ENCODE measurements at regions not wholly inside any gene's neighbourhood (a gene's known extent, or its start where the extent isn't known, plus 50 kb on each side); places are given as distances from the start of the nearest gene placed in this dataset.
"Not testable (repeated sequence)": the region's sequence is repeated elsewhere in the genome, so short reads cannot be mapped to it uniquely, and the experiment has no call there.

GRCh38 chr6:169918239-169918953 lies 167.0 kb downstream of the ERMARD start:
- no peak overlapping the region for H3K27ac ChIP-seq
- TF ChIP-seq CTCF (conservative IDR thresholded peaks at IDR 0.05): no peak

GRCh38 chr6:169917153-169917552 lies 165.7 kb downstream of the ERMARD start:
- TF ChIP-seq ZFX (IDR thresholded peaks at IDR 0.05) (no peak), CTCF (conservative IDR thresholded peaks at IDR 0.05) (no peak)
- no peak overlapping the region for H3K27ac ChIP-seq

GRCh38 chr6:169915769-169916550 lies 164.5 kb downstream of the ERMARD start:
- TF ChIP-seq ZFX (IDR thresholded peaks at IDR 0.05) (no peak), CTCF (conservative IDR thresholded peaks at IDR 0.05) (no peak)
- H3K27ac ChIP-seq: no peak overlapping the region

- not testable (repeated sequence) for H3K27ac ChIP-seq
Observed at GRCh38 chr6:169913745-169914144, 162.3 kb downstream of the ERMARD start.

GRCh38 chr6:169913096-169913638 lies 161.7 kb downstream of the ERMARD start:
- H3K27ac ChIP-seq: no peak overlapping the region
- TF ChIP-seq CTCF (conservative IDR thresholded peaks at IDR 0.05) (no peak), ZFX (IDR thresholded peaks at IDR 0.05) (no peak)

GRCh38 chr6:169912266-169913095 lies 161.1 kb downstream of the ERMARD start:
- no peak for TF ChIP-seq ZFX (IDR thresholded peaks at IDR 0.05)
- no peak for TF ChIP-seq CTCF (conservative IDR thresholded peaks at IDR 0.05)
- H3K27ac ChIP-seq: no peak overlapping the region

All from C4-2B (cell line).